Right atrium auricular region (tissue), 2 donors: ENCODE measurements at regions not wholly inside any gene's neighbourhood (a gene's known extent, or its start where the extent isn't known, plus 50 kb on each side); places are given as distances from the start of the nearest gene placed in this dataset.

Experiments used
- DNase-seq: peaks from one replicate; pipeline ENCODE4 v3.0.0-alpha.2; 2019; ENCODE audit warnings: low spot score
- H3K27ac ChIP-seq, 2 donors: fragments of 200-600 bp; sonication (generic); 1 replicate in 1 of 2; 2 replicates in 1 of 2; pipeline ENCODE4 v1.5.1; 2016 to 2019
- H3K27me3 ChIP-seq, 2 donors: fragments of 200-600 bp; sonication (generic); one replicate each; pipeline versions ENCODE4 v1.5.1 to v1.6.0; 2017 to 2019
- H3K36me3 ChIP-seq: fragments of 200-600 bp; sonication (generic); one replicate; pipeline ENCODE4 v1.5.1; 2016
- H3K4me1 ChIP-seq, 2 donors: fragments of 200-600 bp; sonication (generic); one replicate each; pipeline versions ENCODE4 v1.5.1 to v1.6.0; 2017 to 2019
- H3K4me3 ChIP-seq, 2 donors: fragments of 200-600 bp; sonication (generic); 1 replicate in 1 of 2; 2 replicates in 1 of 2; pipeline ENCODE4 v1.5.1; 2017 to 2019; ENCODE audit warnings: mild to moderate bottlenecking in 1 of 2, moderate library complexity in 1 of 2
- H3K9me3 ChIP-seq, 2 donors: fragments of 200-600 bp; sonication (generic); one replicate each; pipeline ENCODE4 v1.5.1; 2019
- CTCF ChIP-seq, 2 donors: fragments of 200-600 bp; sonication (generic); IDR thresholded peaks; one replicate each; pipeline ENCODE4 v1.5.1; 2019; ENCODE audit warnings: antibody characterized with exemption in 2 of 2

- Histone ChIP-seq H3K9me3 (peaks cover 0 to 6% of the 10 kb centered on the region in 2 donors), H3K4me3 (no peak overlapping the region), H3K36me3 (no peaks in the 10 kb centered on the region), H3K27ac (no peak overlapping the region), H3K27me3 (no peaks in the 10 kb centered on the region), H3K4me1 (no peaks in the 10 kb centered on the region)
- DNase-seq: no peak
- TF ChIP-seq CTCF (IDR thresholded peaks at IDR 0.05): no peak
Measured at GRCh38 chrX:79080141-79080540, 64.3 kb upstream of the GPR174 start.

GRCh38 chrX:79081895-79082512 is 62.5 kb upstream of the GPR174 start:
- Histone ChIP-seq H3K27me3 (no peaks in the 10 kb centered on the region), H3K27ac (no peak overlapping the region), H3K36me3 (no peaks in the 10 kb centered on the region), H3K9me3 (no peaks in the 10 kb centered on the region), H3K4me1 (no peaks in the 10 kb centered on the region), H3K4me3 (no peak overlapping the region)
- peak; percentile 50 to 77 for TF ChIP-seq CTCF (IDR thresholded peaks at IDR 0.05)
- no peak for DNase-seq

- Histone ChIP-seq H3K9me3 (no peaks in the 10 kb centered on the region), H3K27me3 (no peaks in the 10 kb centered on the region), H3K27ac (no peak overlapping the region), H3K4me3 (no peak overlapping the region), H3K4me1 (no peaks in the 10 kb centered on the region), H3K36me3 (no peaks in the 10 kb centered on the region)
- DNase-seq: no peak
- no peak for TF ChIP-seq CTCF (IDR thresholded peaks at IDR 0.05)
Measured at GRCh38 chrX:79082899-79083298, 61.6 kb upstream of the GPR174 start.

- no peaks in the 10 kb centered on the region for H3K36me3 ChIP-seq
- DNase-seq: no peak
- no peak overlapping the region for H3K27ac ChIP-seq
- no peaks in the 10 kb centered on the region for H3K27me3 ChIP-seq
- H3K4me1 ChIP-seq: no peaks in the 10 kb centered on the region
- H3K4me3 ChIP-seq: no peak overlapping the region
- H3K9me3 ChIP-seq: no peaks in the 10 kb centered on the region
- no peak for TF ChIP-seq CTCF (IDR thresholded peaks at IDR 0.05)
Measured at GRCh38 chrX:79084923-79085322, 59.6 kb upstream of the GPR174 start.

GRCh38 chrX:79089896-79090584 is 54.4 kb upstream of the GPR174 start:
- Histone ChIP-seq H3K4me3 (no peak overlapping the region), H3K36me3 (no peaks in the 10 kb centered on the region), H3K27me3 (no peaks in the 10 kb centered on the region), H3K9me3 (no peaks in the 10 kb centered on the region), H3K4me1 (no peaks in the 10 kb centered on the region), H3K27ac (no peak overlapping the region)
- TF ChIP-seq CTCF (IDR thresholded peaks at IDR 0.05): no peak
- DNase-seq: no peak
